Activated CD4-positive, alpha-beta T cell treated with anti-CD3 and anti-CD28 coated beads, Interleukin-2, amount 50 U/mL, for 24 hours (primary cell): ENCODE measurements at regions not wholly inside any gene's neighbourhood (a gene's known extent, or its start where the extent isn't known, plus 50 kb on each side); places are given as distances from the start of the nearest gene placed in this dataset.
"Not testable (repeated sequence)": the region's sequence is repeated elsewhere in the genome, so short reads cannot be mapped to it uniquely, and the experiment has no call there.

Experiments used
- DNase-seq, 2 donors: peaks; one replicate each; pipeline ENCODE4 v3.0.0-alpha.2; 2020; ENCODE audit warnings: low read depth in 1 of 2, low spot score in 1 of 2

GRCh38 chr18:14190776-14191442, 58.7 kb upstream of the ZNF519 start:
- DNase-seq: not testable (repeated sequence)

DNA sequence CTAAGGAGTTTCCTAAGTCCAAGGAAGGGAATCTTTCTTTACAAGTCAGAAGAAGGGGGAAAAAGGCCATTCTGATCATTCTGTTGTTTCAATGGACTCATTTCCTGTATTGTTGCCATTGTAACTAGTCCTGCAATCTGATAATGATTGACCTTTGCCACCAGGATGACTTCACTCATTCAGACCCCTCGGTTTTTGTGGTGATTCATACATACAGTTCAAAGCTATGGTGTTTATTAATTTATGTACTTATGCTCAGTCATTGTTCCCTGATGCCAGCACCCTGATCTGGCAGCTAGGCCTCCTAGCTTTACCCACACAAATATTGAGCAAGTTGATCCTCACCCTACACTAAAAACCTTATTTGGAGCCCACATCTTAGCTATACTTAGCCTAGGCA, 57.6 kb upstream of the ZNF519 start:
- DNase-seq: no peak

- DNase-seq: not testable (repeated sequence)
Observed at GRCh38 chr18:14188751-14189406, 56.6 kb upstream of the ZNF519 start.
